Keratinocyte (primary cell): ENCODE measurements at regions not wholly inside any gene's neighbourhood (a gene's known extent, or its start where the extent isn't known, plus 50 kb on each side); places are given as distances from the start of the nearest gene placed in this dataset.

Experiments used
- DNase-seq: peaks from one replicate; pipeline ENCODE4 v3.0.0-alpha.2; 2011; ENCODE audit warnings: low read depth, missing footprints, low spot score
- FAIRE-seq: peaks from 2 replicates; lab custom pipeline; 2011; peaks lifted over from hg19 to GRCh38; lab: Jason Lieb, UNC
- H2AFZ ChIP-seq: 2 replicates; pipeline ENCODE4 v1.6.0; 2012; ENCODE audit warnings: low read length, control low read depth, inconsistent platforms; ENCODE audit not compliant: control insufficient read depth
- H3K27ac ChIP-seq: 2 replicates; pipeline ENCODE4 v1.5.1; 2011; ENCODE audit warnings: low read length; ENCODE audit not compliant: control insufficient read depth, insufficient read depth
- H3K27me3 ChIP-seq: 3 replicates; pipeline ENCODE4 v1.6.0; 2011; ENCODE audit warnings: low read length; ENCODE audit not compliant: control insufficient read depth, insufficient read depth; ENCODE audit errors: extremely low read depth
- H3K36me3 ChIP-seq, 2 experiments: 2 replicates in 1 of 2; 3 replicates in 1 of 2; pipeline ENCODE4 v1.5.1; 2011; ENCODE audit warnings: low read length in 2 of 2, mild to moderate bottlenecking in 1 of 2; ENCODE audit not compliant: control insufficient read depth in 2 of 2, insufficient read depth in 2 of 2; ENCODE audit errors: extremely low read depth in 1 of 2
- H3K4me1 ChIP-seq: 3 replicates; pipeline ENCODE4 v1.5.1; 2011; ENCODE audit warnings: low read length; ENCODE audit not compliant: control insufficient read depth, insufficient read depth; ENCODE audit errors: extremely low read depth
- H3K4me2 ChIP-seq: 3 replicates; pipeline ENCODE4 v1.6.0; 2011; ENCODE audit warnings: low read depth, low read length; ENCODE audit not compliant: control insufficient read depth, insufficient read depth; ENCODE audit errors: extremely low read depth
- H3K4me3 ChIP-seq, 3 experiments: fragments of 200-600 bp in 1 of 3; sonication (generic) in 1 of 3; 2 replicates in 2 of 3; 3 replicates in 1 of 3; pipeline ENCODE4 v1.5.1; 2011 to 2016; ENCODE audit warnings: low read length in 3 of 3, mild to moderate bottlenecking in 3 of 3, control low read depth in 2 of 3, inconsistent platforms in 1 of 3, low read depth in 1 of 3, mixed read lengths in 1 of 3, mixed run types in 1 of 3, moderate library complexity in 1 of 3; ENCODE audit not compliant: control insufficient read depth in 2 of 3, insufficient read depth in 2 of 3; ENCODE audit errors: extremely low read depth in 1 of 3
- H3K79me2 ChIP-seq: 2 replicates; pipeline ENCODE4 v1.6.0; 2012; ENCODE audit warnings: low read length; ENCODE audit not compliant: control insufficient read depth, insufficient read depth
- H3K9ac ChIP-seq: 3 replicates; pipeline ENCODE4 v1.6.0; 2011; ENCODE audit warnings: low read length; ENCODE audit not compliant: control insufficient read depth, insufficient read depth; ENCODE audit errors: extremely low read depth
- H3K9me1 ChIP-seq: 3 replicates; pipeline ENCODE4 v1.6.0; 2011; ENCODE audit warnings: low read length; ENCODE audit not compliant: control insufficient read depth, insufficient read depth; ENCODE audit errors: extremely low read depth
- H3K9me3 ChIP-seq: 2 replicates; pipeline ENCODE4 v1.5.1; 2012; ENCODE audit warnings: low read depth, low read length; ENCODE audit not compliant: control insufficient read depth
- H4K20me1 ChIP-seq: 3 replicates; pipeline ENCODE4 v1.6.0; 2011; ENCODE audit warnings: low read length; ENCODE audit not compliant: control insufficient read depth, insufficient read depth; ENCODE audit errors: extremely low read depth
- CTCF ChIP-seq, 3 experiments: IDR thresholded peaks in 1 of 3; conservative IDR thresholded peaks in 1 of 3; optimal IDR thresholded peaks in 1 of 3; 2 replicates in 2 of 3; 3 replicates in 1 of 3; pipeline versions ENCODE3 to v1.5.1; 2011; ENCODE audit warnings: low read length in 3 of 3, mild to moderate bottlenecking in 3 of 3, moderate library complexity in 2 of 3, control low read depth in 1 of 3, inconsistent platforms in 1 of 3; ENCODE audit not compliant: insufficient read depth in 2 of 3; ENCODE audit errors: extremely low read depth in 1 of 3
- EZH2 ChIP-seq: IDR thresholded peaks from one replicate; pipeline ENCODE4 v1.6.1; 2012; ENCODE audit warnings: inconsistent platforms, mild to moderate bottlenecking, low read length, moderate library complexity
- dilution Hi-C: fragments of 300-500 bp; cut with MboI; formaldehyde crosslinking; loops from one replicate; pipeline ENCODE4 v1.7.0; 2020; ENCODE audit warnings: low sequenced_read_pairs; ENCODE audit not compliant: extremely low pct_ligation_motif_present

GRCh38 chr5:173509060-173509459 lies 107.4 kb downstream of the BOD1 start:
- Histone ChIP-seq H3K9me3 (peaks cover 2% of the 10 kb centered on the region), H3K79me2 (no peaks in the 10 kb centered on the region), H3K4me1 (no peaks in the 10 kb centered on the region), H3K4me3 (no peak overlapping the region), H3K27me3 (no peaks in the 10 kb centered on the region), H4K20me1 (no peaks in the 10 kb centered on the region), H3K9me1 (no peaks in the 10 kb centered on the region), H3K36me3 (no peaks in the 10 kb centered on the region), H2AFZ (no peak overlapping the region), H3K27ac (no peak overlapping the region), H3K9ac (no peak overlapping the region), H3K4me2 (no peak overlapping the region)
- dilution Hi-C loops = no loop called here
- no peak for DNase-seq
- no peak for FAIRE-seq
- no peak for TF ChIP-seq CTCF (optimal IDR thresholded peaks at IDR 0.05 in 1 of 3, IDR thresholded peaks at IDR 0.05 in 1 of 3, conservative IDR thresholded peaks at IDR 0.05 in 1 of 3; ENCODE audit: extremely low read depth in 1 of 3, insufficient read depth in 2 of 3, low read length in 3 of 3)
- TF ChIP-seq EZH2 = no peak

GRCh38 chr5:173507171-173507570 lies 109.3 kb downstream of the BOD1 start:
- no peaks in the 10 kb centered on the region for H3K4me1 ChIP-seq
- FAIRE-seq = no peak
- TF ChIP-seq CTCF (optimal IDR thresholded peaks at IDR 0.05 in 1 of 3, IDR thresholded peaks at IDR 0.05 in 1 of 3, conservative IDR thresholded peaks at IDR 0.05 in 1 of 3; ENCODE audit: extremely low read depth in 1 of 3, insufficient read depth in 2 of 3, low read length in 3 of 3) = no peak
- TF ChIP-seq EZH2 = no peak
- H3K79me2 ChIP-seq = no peaks in the 10 kb centered on the region
- no peak overlapping the region for H3K27ac ChIP-seq
- no peaks in the 10 kb centered on the region for H3K9me1 ChIP-seq
- H2AFZ ChIP-seq = no peak overlapping the region
- H3K4me3 ChIP-seq = no peak overlapping the region
- no peaks in the 10 kb centered on the region for H3K36me3 ChIP-seq
- H3K9ac ChIP-seq = no peak overlapping the region
- no peak overlapping the region for H3K4me2 ChIP-seq
- peaks cover 2% of the 10 kb centered on the region for H3K9me3 ChIP-seq
- dilution Hi-C loops = no loop called here
- no peaks in the 10 kb centered on the region for H4K20me1 ChIP-seq
- H3K27me3 ChIP-seq = no peaks in the 10 kb centered on the region
- DNase-seq = no peak
